ENCODE measurements at regions not wholly inside any gene's neighbourhood (a gene's known extent, or its start where the extent isn't known, plus 50 kb on each side); places are given as distances from the start of the nearest gene placed in this dataset.

DNA sequence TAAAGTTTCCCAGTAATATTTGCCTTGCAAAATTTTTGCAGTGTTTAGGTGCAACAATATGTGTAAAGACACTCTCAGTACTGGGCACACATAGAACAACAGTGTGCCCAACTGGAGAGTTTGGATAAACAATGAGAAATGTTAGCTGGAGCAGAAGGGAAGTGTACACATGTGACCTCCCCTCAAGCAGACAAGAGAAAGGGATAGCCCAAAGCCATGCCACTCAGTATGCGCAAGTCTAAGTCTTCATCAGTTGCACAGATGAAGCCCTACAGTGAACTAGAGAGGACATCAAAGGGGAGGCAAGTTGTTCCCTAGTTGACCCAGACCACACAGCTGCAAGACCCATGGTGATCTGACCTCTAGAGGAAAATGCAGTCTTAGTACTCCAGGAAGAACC is 97.9 kb upstream of the CDH11 start:
- TF ChIP-seq, protein P1, sequence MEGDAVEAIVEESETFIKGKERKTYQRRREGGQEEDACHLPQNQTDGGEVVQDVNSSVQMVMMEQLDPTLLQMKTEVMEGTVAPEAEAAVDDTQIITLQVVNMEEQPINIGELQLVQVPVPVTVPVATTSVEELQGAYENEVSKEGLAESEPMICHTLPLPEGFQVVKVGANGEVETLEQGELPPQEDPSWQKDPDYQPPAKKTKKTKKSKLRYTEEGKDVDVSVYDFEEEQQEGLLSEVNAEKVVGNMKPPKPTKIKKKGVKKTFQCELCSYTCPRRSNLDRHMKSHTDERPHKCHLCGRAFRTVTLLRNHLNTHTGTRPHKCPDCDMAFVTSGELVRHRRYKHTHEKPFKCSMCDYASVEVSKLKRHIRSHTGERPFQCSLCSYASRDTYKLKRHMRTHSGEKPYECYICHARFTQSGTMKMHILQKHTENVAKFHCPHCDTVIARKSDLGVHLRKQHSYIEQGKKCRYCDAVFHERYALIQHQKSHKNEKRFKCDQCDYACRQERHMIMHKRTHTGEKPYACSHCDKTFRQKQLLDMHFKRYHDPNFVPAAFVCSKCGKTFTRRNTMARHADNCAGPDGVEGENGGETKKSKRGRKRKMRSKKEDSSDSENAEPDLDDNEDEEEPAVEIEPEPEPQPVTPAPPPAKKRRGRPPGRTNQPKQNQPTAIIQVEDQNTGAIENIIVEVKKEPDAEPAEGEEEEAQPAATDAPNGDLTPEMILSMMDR (IDR thresholded peaks at IDR 0.05; ENCODE audit: insufficient read depth, low read length), result no peak
- DNase-seq (ENCODE audit: low read depth), result no peak

DNA sequence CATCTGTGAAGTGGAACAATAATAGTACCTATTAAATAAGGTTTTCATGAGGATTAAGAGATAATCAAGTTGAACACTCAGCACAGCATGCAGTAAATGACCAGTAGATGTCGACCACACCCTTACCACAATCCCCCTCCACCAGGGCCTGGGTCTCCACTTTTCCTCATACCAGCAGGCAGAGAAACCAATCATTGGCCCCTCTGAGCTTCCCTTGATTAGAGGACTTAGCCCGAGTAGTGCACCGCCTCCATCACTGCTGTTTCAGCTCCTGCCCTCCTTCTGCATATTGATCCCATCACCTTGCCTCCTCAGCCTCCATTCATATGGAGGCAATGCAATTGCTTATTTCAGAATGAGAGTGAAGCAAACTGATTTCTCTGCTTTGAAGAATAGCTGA is 96.5 kb upstream of the CDH11 start:
- TF ChIP-seq, protein P1 (IDR thresholded peaks at IDR 0.05; ENCODE audit: insufficient read depth, low read length), result no peak
- no peak overlapping the region for H3K4me3 ChIP-seq (ENCODE audit: low read depth, low read length)
- no peak for DNase-seq (ENCODE audit: low read depth)

More for the DNA sequence above, 97.9 kb upstream of the CDH11 start:
- no peak overlapping the region for H3K4me3 ChIP-seq (ENCODE audit: low read depth, low read length)

DNA sequence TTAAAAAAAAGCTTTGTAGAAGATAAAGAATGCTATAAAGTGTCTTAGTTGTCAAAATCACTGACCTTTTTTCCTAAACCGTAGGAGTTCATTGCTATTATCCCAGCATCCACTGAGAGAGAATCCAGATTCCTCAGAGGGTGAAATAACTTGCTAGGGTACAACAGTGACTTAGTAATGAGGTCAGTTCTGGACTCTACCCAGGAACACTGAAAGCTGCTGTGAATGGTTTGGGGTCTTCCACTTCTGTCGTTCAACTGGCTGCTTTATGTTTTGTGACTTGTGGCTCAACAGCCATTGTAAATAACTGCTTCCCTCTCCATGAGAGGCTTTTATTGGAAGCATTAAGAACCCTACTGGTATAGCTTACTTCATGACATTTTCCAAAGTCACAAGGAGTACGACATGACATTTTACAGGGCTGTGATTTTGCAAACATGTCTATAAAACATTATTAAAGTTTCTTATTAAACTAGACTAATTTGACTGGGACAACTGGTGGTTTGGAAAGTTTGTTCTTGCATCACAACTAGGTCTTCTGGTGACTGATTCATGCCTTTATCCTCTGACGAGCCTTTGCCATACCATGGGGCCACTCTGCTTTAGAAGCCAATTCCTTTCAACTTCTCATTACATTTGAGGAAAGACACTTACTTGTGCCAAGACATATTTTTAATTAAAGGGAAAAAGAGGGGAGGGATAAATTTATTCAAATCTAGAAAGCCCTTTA is 92.2 kb upstream of the CDH11 start:
- DNase-seq (ENCODE audit: low read depth), result no peak
- TF ChIP-seq, protein P1 (IDR thresholded peaks at IDR 0.05; ENCODE audit: insufficient read depth, low read length), result no peak
- no peak overlapping the region for H3K4me3 ChIP-seq (ENCODE audit: low read depth, low read length)

DNA sequence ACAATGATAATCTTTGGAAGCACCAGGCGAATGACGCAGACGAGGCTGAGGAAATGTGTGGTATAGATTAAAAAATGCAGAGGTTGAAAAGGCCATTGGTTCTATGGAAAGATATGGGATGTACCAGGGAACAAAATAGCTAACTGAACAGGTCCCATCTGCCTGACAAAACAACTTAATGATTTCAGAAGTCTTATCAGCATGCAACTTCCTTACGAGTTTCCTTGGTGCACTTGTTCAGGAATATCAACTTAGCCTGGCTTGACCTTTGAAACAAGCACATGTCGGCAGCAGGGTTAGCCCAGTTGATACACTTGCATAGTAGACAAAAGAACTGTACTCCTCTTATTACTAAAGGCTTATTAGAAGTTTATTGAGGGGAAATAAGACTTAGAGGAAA is 90.9 kb upstream of the CDH11 start:
- H3K4me3 ChIP-seq (ENCODE audit: low read depth, low read length), result no peak overlapping the region
- TF ChIP-seq, protein P1 (IDR thresholded peaks at IDR 0.05; ENCODE audit: insufficient read depth, low read length), result no peak
- DNase-seq (ENCODE audit: low read depth), result no peak

DNA sequence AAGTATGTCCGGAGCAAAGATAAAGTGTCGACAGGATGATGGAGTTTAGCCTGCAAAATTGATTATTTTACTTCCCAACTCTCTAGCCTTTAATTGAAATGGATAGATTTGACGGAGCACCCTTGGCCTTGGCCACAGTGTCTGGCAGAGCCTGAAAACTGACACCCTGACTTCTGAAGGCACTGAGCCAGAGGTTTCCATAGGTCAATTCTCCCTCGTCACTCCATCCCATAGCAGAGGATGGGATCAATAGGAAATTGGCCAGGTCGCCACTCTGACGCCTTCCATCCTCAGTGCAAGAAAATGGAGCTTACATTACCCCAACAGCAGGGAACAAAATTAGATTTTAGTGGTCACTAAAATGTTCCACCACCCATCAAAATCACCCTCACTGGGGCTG is 90.4 kb upstream of the CDH11 start:
- TF ChIP-seq, protein P1 (IDR thresholded peaks at IDR 0.05; ENCODE audit: insufficient read depth, low read length), result no peak

DNA sequence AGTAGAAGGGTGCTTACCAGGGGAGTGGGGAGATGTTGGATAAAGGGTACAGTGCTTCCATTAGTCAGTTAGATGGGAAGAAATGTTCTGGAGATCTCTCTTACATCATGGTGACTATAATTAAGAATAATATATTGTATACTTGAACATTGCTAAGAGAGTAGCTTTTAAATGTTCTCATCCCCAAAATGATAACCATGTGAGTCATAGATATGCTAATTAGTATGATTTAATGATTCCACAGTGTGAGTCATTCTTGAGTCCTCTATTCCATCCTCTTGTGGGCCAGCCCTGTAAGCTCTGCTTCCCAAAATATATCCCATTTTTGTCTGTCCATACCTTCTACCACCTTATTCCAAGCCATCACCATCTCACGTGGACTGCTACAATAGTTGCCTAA is 80.6 kb upstream of the CDH11 start:
- peak; percentile 16 for DNase-seq (ENCODE audit: low read depth)
- TF ChIP-seq, protein P1 (IDR thresholded peaks at IDR 0.05; ENCODE audit: insufficient read depth, low read length), result no peak
- no peak overlapping the region for H3K4me3 ChIP-seq (ENCODE audit: low read depth, low read length)

More for the DNA sequence above, 90.4 kb upstream of the CDH11 start:
- DNase-seq (ENCODE audit: low read depth), result no peak
- H3K4me3 ChIP-seq (ENCODE audit: low read depth, low read length), result no peak overlapping the region

DNA sequence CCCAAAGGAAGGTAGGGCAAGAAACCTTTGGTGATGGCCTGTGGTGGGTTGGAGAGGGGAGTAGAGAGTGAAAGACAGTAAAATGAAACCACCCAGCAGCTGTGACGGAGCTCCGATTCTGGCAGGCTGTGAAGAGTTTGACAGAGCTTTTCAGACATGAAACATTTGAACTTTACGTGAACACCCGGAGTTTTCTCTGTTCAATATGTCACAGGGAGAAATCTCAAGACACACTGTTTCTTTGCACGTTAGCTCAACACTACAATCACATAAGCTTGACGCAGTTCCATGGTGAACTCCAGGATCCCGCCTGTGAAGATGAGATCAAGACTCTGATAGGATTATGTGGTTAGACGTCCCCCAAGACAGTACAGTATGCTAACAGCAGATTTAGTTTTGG is 79.6 kb upstream of the CDH11 start:
- DNase-seq (ENCODE audit: low read depth), result no peak
- TF ChIP-seq, protein P1 (IDR thresholded peaks at IDR 0.05; ENCODE audit: insufficient read depth, low read length), result no peak
- H3K4me3 ChIP-seq (ENCODE audit: low read depth, low read length), result no peak overlapping the region

All from fibroblast of the aortic adventitia (primary cell).